ENCODE measurements at regions not wholly inside any gene's neighbourhood (a gene's known extent, or its start where the extent isn't known, plus 50 kb on each side); places are given as distances from the start of the nearest gene placed in this dataset.

- no peak overlapping the region for H3K27ac ChIP-seq
- no peaks in the 10 kb centered on the region for H3K9me3 ChIP-seq
- no peaks in the 10 kb centered on the region for H3K4me1 ChIP-seq
- no peak for ATAC-seq
- no peaks in the 10 kb centered on the region for H3K36me3 ChIP-seq
- TF ChIP-seq POLR2A (IDR thresholded peaks at IDR 0.05) (no peak), EP300 (IDR thresholded peaks at IDR 0.05) (no peak), POLR2AphosphoS5 (IDR thresholded peaks at IDR 0.05) (no peak), CTCF (IDR thresholded peaks at IDR 0.05) (no peak)
- WGBS, 2 donors (ENCODE audit: low coverage in 1 of 2) = 78 to 92% methylated on average over 1 to 9 of the region's 9 CpGs
- H3K4me3 ChIP-seq = no peak overlapping the region
- no peaks in the 10 kb centered on the region for H3K27me3 ChIP-seq
These were observed 875.2 kb downstream of the RAPGEF2 start for GRCh38 chr4:159977907-159978617.

GRCh38 chr4:159979351-159979750 lies 876.5 kb downstream of the RAPGEF2 start:
- TF ChIP-seq EP300 (IDR thresholded peaks at IDR 0.05) (no peak), POLR2A (IDR thresholded peaks at IDR 0.05) (no peak)
- 77% methylated on average over 1 of the region's 1 CpG; no CpG with 5 or more reads in 1 of the 2 donors for WGBS, 2 donors (ENCODE audit: low coverage in 1 of 2)
- H3K27me3 ChIP-seq = no peaks in the 10 kb centered on the region
- ATAC-seq = no peak
- no peaks in the 10 kb centered on the region for H3K36me3 ChIP-seq
- H3K27ac ChIP-seq = no peak overlapping the region
- no peaks in the 10 kb centered on the region for H3K4me1 ChIP-seq
- no peak overlapping the region for H3K4me3 ChIP-seq
- H3K9me3 ChIP-seq = no peaks in the 10 kb centered on the region

GRCh38 chr4:159979953-159980352 lies 877.1 kb downstream of the RAPGEF2 start:
- Histone ChIP-seq H3K27me3 (no peaks in the 10 kb centered on the region), H3K4me3 (no peak overlapping the region), H3K4me1 (no peaks in the 10 kb centered on the region), H3K27ac (no peak overlapping the region), H3K36me3 (no peaks in the 10 kb centered on the region), H3K9me3 (no peaks in the 10 kb centered on the region)
- TF ChIP-seq POLR2A (IDR thresholded peaks at IDR 0.05) (no peak), POLR2AphosphoS5 (IDR thresholded peaks at IDR 0.05) (no peak), EP300 (IDR thresholded peaks at IDR 0.05) (no peak), CTCF (IDR thresholded peaks at IDR 0.05) (no peak)
- WGBS, 2 donors (ENCODE audit: low coverage in 1 of 2) = 67 to 86% methylated on average over 1 of the region's 1 CpG
- ATAC-seq = no peak

- TF ChIP-seq POLR2A (IDR thresholded peaks at IDR 0.05) = no peak
- no peak for TF ChIP-seq EP300 (IDR thresholded peaks at IDR 0.05)
- no peak for TF ChIP-seq CTCF (IDR thresholded peaks at IDR 0.05)
- no peak for TF ChIP-seq POLR2AphosphoS5 (IDR thresholded peaks at IDR 0.05)
- ATAC-seq = no peak
- Histone ChIP-seq H3K9me3 (no peaks in the 10 kb centered on the region), H3K4me1 (no peaks in the 10 kb centered on the region), H3K27ac (no peak overlapping the region), H3K4me3 (no peak overlapping the region), H3K36me3 (no peaks in the 10 kb centered on the region), H3K27me3 (no peaks in the 10 kb centered on the region)
- WGBS, 2 donors (ENCODE audit: low coverage in 1 of 2) = 60 to 64% methylated on average over 3 of the region's 3 CpGs
These were observed 878.1 kb downstream of the RAPGEF2 start for GRCh38 chr4:159980826-159981468.

GRCh38 chr4:159981469-159981856 lies 878.6 kb downstream of the RAPGEF2 start:
- Histone ChIP-seq H3K36me3 (no peaks in the 10 kb centered on the region), H3K27ac (no peak overlapping the region), H3K9me3 (no peaks in the 10 kb centered on the region), H3K4me1 (no peaks in the 10 kb centered on the region), H3K27me3 (no peaks in the 10 kb centered on the region), H3K4me3 (no peak overlapping the region)
- no peak for ATAC-seq
- TF ChIP-seq EP300 (IDR thresholded peaks at IDR 0.05) (no peak), POLR2A (IDR thresholded peaks at IDR 0.05) (no peak), CTCF (IDR thresholded peaks at IDR 0.05) (no peak), POLR2AphosphoS5 (IDR thresholded peaks at IDR 0.05) (no peak)

All from gastroesophageal sphincter (tissue), 4 donors.